HG03520 (cell line): ENCODE measurements at regions not wholly inside any gene's neighbourhood (a gene's known extent, or its start where the extent isn't known, plus 50 kb on each side); places are given as distances from the start of the nearest gene placed in this dataset.
"Not testable (repeated sequence)": the region's sequence is repeated elsewhere in the genome, so short reads cannot be mapped to it uniquely, and the experiment has no call there.

Experiments
- ATAC-seq: cut with Tn5 transposase; IDR thresholded peaks from one replicate; pipeline ENCODE4 v1.9.1; 2021; ENCODE audit warnings: mild to moderate bottlenecking, moderate library complexity; ENCODE audit not compliant: unreplicated experiment

DNA sequence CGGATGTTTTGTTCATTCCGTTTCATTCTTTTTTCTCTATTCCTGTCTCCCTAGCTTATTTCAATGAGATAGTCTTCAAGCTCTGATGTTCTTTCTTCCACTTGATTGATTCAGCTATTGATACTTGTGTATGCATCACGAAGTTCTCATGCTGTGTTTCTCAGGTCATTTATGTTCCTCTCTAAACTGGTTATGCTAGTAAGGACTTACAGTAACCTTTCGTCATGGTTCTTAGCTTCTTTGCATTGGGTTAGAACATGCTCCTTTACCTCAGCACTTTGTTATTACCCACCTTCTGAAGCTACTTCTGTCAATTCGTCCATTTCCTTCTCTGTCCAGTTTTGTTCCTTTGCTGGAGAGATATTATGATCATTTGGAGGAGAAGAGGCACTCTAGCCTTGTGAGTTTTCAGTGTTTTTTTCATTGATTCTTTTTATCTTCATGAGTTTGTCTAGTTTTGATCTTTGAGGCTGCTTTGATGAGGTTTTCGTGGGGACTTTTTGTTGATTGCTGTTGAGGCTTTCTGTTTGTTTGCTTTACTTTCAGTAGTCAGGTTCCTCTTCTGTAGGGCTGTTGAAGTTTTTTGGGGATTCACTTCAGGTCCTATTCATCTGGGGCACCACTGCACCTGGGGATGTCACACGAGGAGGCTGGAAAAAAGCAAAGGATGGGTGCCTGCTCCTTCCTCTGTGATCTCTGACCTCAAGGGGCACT is 496.9 kb upstream of the LRRC7 start:
- ATAC-seq = no peak

DNA sequence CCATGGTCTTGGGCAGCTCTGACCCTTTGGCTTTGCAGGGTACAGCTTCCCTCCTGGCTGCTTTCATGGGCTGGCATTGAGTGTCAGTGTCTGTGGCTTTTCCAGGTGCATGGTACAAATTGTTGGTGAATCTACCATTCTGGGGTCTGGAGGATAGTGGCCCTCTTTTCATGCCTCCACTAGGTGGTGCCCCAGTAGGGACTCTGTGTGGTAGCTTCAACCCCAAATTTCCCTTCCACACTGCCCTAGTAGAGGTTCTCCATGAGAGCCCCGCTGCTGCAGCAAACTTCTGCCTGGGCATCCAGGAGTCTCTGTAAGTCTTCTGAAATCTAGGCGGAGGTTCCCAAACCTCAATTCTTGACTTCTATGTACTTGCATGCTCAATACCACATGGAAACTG is 494.5 kb upstream of the LRRC7 start:
- no peak for ATAC-seq

- no peak for ATAC-seq
Measured at GRCh38 chr1:69076631-69077030, 491.1 kb upstream of the LRRC7 start.

DNA sequence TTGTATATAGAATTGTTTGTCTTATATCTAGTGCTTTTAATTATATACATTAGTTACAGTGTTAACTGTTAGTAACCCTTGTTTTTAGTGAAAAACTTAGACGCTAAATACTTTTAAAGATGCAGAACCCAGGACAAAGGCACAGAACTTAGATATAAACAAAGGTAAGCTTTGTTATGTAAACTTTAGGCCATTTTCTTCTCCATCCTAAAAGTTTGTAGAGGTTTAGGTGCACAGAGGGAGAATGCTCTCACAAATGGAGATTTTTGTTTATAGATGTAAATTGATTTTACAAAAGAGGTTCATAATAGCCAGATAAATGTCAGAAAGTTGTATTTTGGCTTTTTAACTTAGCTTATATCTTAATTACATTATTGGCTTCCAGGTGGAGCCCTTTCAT is 490.5 kb upstream of the LRRC7 start:
- no peak for ATAC-seq

- no peak for ATAC-seq
Measured at GRCh38 chr1:69077633-69078032, 490.1 kb upstream of the LRRC7 start.

- ATAC-seq = no peak
Measured at GRCh38 chr1:69081668-69082067, 486.1 kb upstream of the LRRC7 start.

GRCh38 chr1:69082312-69082711 is 485.4 kb upstream of the LRRC7 start:
- ATAC-seq = no peak

- no peak for ATAC-seq
Measured at GRCh38 chr1:69086148-69086547, 481.6 kb upstream of the LRRC7 start.

- no peak for ATAC-seq
Measured at GRCh38 chr1:69088571-69088970, 479.2 kb upstream of the LRRC7 start.

DNA sequence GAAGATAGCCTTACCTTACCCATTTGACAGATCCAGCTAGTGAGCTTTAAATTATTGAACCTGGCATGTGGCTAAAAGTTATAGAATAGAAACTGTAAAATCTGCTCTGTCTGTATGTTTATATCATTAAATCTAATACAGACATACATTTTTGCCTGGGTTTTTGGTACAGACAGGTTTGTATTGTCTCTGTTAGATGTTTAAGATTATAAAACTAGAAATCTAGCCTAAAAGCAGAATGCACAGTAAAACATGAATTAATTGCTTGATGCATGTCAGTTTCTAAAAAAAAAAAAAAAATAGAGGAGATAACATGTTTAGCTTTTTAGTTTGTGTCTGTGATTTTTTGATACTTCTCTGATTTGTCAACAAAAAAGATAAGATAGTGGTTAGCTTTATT is 477.6 kb upstream of the LRRC7 start:
- ATAC-seq = no peak

- ATAC-seq = no peak
Measured at GRCh38 chr1:69090752-69091151, 477.0 kb upstream of the LRRC7 start.

DNA sequence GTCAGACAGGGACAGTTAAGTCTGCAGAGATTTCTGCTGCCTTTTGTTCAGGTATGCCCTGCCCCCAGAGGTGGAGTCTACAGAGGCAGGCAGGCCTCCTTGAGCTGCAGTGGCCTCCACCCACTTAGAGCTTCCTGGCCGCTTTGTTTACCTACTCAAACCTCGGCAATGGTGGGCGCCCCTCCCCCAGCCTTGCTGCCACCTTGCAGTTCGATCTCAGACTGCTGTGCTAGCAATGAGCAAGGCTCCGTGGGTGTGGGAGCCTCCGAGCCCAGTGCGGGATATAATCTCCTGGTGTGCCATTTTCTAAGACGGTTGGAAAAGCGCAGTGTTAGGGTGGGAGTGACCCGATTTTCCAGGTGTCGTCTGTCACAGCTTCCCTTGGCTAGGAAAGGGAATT is 465.7 kb upstream of the LRRC7 start:
- not testable (repeated sequence) for ATAC-seq

GRCh38 chr1:69103213-69103612 is 464.5 kb upstream of the LRRC7 start:
- ATAC-seq = no peak

GRCh38 chr1:69103705-69104385 is 463.9 kb upstream of the LRRC7 start:
- no peak for ATAC-seq

DNA sequence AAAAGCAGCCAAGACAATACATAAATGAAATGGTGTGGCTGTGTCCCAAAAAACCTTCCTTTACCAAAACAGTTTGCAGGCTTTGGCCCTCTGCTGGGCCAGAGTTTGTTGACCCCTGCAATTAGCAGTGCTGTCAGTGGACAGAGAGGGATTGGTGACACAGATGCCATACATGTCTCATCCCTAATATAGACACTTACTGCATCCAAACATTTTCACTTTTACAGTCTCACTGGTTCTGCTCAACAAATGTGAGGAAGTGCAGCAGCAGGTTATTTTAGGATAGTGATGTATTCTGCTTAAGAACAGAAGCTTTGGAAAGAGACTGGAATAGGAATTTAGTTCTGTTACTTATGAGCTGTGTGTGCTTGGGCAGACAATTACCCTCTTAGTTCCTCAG is 462.8 kb upstream of the LRRC7 start:
- no peak for ATAC-seq

GRCh38 chr1:69109277-69109676 is 458.4 kb upstream of the LRRC7 start:
- no peak for ATAC-seq

GRCh38 chr1:69110851-69111250 is 456.9 kb upstream of the LRRC7 start:
- no peak for ATAC-seq

- not testable (repeated sequence) for ATAC-seq
Measured at GRCh38 chr1:69120126-69120741, 447.5 kb upstream of the LRRC7 start.

GRCh38 chr1:69120817-69121216 is 446.9 kb upstream of the LRRC7 start:
- ATAC-seq = no peak

GRCh38 chr1:69121723-69122122 is 446.0 kb upstream of the LRRC7 start:
- no peak for ATAC-seq

GRCh38 chr1:69122373-69122772 is 445.3 kb upstream of the LRRC7 start:
- ATAC-seq = no peak

DNA sequence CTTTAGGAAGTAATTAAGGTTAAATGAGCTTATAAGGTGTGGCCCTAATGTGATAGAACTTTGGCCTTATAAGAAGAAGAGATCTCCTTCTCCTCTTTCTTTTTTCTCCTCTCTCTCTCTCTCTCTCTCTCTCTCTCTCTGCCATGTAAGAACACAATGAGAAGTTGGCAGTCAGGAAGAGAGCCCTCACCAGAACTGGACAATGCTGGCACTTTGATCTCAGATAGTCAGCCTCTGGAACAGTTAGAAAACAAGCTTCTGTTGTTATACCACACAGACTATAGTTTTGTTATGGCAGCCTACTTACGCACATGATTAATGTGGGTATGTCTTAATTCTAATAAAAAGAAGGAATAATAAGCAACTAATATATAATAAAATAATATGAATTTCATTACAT is 444.2 kb upstream of the LRRC7 start:
- ATAC-seq = no peak
